ENCODE measurements at regions not wholly inside any gene's neighbourhood (a gene's known extent, or its start where the extent isn't known, plus 50 kb on each side); places are given as distances from the start of the nearest gene placed in this dataset.

- TF ChIP-seq POLR2AphosphoS5 (IDR thresholded peaks at IDR 0.05) (no peak), CTCF (IDR thresholded peaks at IDR 0.05 in 8 of 11, conservative IDR thresholded peaks at IDR 0.05 in 3 of 11) (no peak), POLR2A (IDR thresholded peaks at IDR 0.05) (no peak)
- Histone ChIP-seq H3K36me3 (no peaks in the 10 kb centered on the region), H3K4me3 (no peak overlapping the region), H3K27me3 (replicated peaks in 1 of 7) (peaks cover 0 to 3% (median 0%) of the 10 kb centered on the region in 7 donors), H3K27ac (no peak overlapping the region), H3K4me1 (peaks cover 0 to 7% (median 0%) of the 10 kb centered on the region in 6 donors), H3K9me3 (no peaks in the 10 kb centered on the region)
- intact Hi-C loops (cut with DNase I; ENCODE audit: low total_unique reads): no loop called here
- no peak for DNase-seq
- WGBS, 5 donors: 35 to 64% (median 46%) methylated on average over 1 of the region's 1 CpG; no CpG with 5 or more reads in 1 of the 5 donors
Observed at GRCh38 chrX:150094375-150094774, 156.1 kb upstream of the EOLA2 start.

GRCh38 chrX:150094996-150095395, 156.7 kb upstream of the EOLA2 start:
- Histone ChIP-seq H3K27ac (no peak overlapping the region), H3K36me3 (no peaks in the 10 kb centered on the region), H3K4me3 (no peak overlapping the region), H3K4me1 (peaks cover 0 to 7% (median 0%) of the 10 kb centered on the region in 6 donors), H3K27me3 (replicated peaks in 1 of 7) (peaks cover 0 to 3% (median 0%) of the 10 kb centered on the region in 7 donors), H3K9me3 (no peaks in the 10 kb centered on the region)
- TF ChIP-seq POLR2A (IDR thresholded peaks at IDR 0.05) (no peak), POLR2AphosphoS5 (IDR thresholded peaks at IDR 0.05) (no peak), CTCF (IDR thresholded peaks at IDR 0.05 in 8 of 11, conservative IDR thresholded peaks at IDR 0.05 in 3 of 11) (no peak)
- intact Hi-C loops (cut with DNase I; ENCODE audit: low total_unique reads): no loop called here
- DNase-seq: no peak

GRCh38 chrX:150099316-150099715, 161.0 kb upstream of the EOLA2 start:
- Histone ChIP-seq H3K36me3 (no peaks in the 10 kb centered on the region), H3K27ac (no peak overlapping the region), H3K4me3 (no peak overlapping the region), H3K9me3 (peaks cover 0 to 5% (median 0%) of the 10 kb centered on the region in 8 donors), H3K27me3 (replicated peaks in 1 of 7) (no peaks in the 10 kb centered on the region), H3K4me1 (peaks cover 0 to 3% (median 0%) of the 10 kb centered on the region in 6 donors)
- 0 to 40% (median 21%) methylated on average over 1 to 2 of the region's 2 CpGs for WGBS, 5 donors
- DNase-seq: no peak
- intact Hi-C loops (cut with DNase I; ENCODE audit: low total_unique reads): no loop called here
- TF ChIP-seq POLR2AphosphoS5 (IDR thresholded peaks at IDR 0.05) (peak in 2 of 3 donors; percentile 25 to 60), POLR2A (IDR thresholded peaks at IDR 0.05) (no peak)

- TF ChIP-seq POLR2AphosphoS5 (IDR thresholded peaks at IDR 0.05) (no peak), POLR2A (IDR thresholded peaks at IDR 0.05) (no peak), CTCF (IDR thresholded peaks at IDR 0.05 in 8 of 11, conservative IDR thresholded peaks at IDR 0.05 in 3 of 11) (no peak)
- Histone ChIP-seq H3K27me3 (replicated peaks in 1 of 7) (no peaks in the 10 kb centered on the region), H3K4me1 (no peaks in the 10 kb centered on the region), H3K36me3 (no peaks in the 10 kb centered on the region), H3K27ac (no peak overlapping the region), H3K9me3 (peaks cover 0 to 5% (median 0%) of the 10 kb centered on the region in 8 donors), H3K4me3 (no peak overlapping the region)
- no peak for DNase-seq
- WGBS, 5 donors: 63 to 93% (median 76%) methylated on average over 2 to 3 of the region's 3 CpGs
- intact Hi-C loops (cut with DNase I; ENCODE audit: low total_unique reads): no loop called here
Observed at GRCh38 chrX:150100261-150100660, 162.0 kb upstream of the EOLA2 start.

GRCh38 chrX:150118476-150118875, 180.2 kb upstream of the EOLA2 start:
- no peak for TF ChIP-seq POLR2AphosphoS5 (IDR thresholded peaks at IDR 0.05)
- no peak for TF ChIP-seq CTCF (IDR thresholded peaks at IDR 0.05 in 8 of 11, conservative IDR thresholded peaks at IDR 0.05 in 3 of 11)
- Histone ChIP-seq H3K36me3 (no peaks in the 10 kb centered on the region), H3K9me3 (no peaks in the 10 kb centered on the region), H3K27ac (no peak overlapping the region), H3K4me1 (no peaks in the 10 kb centered on the region), H3K4me3 (no peak overlapping the region), H3K27me3 (replicated peaks in 1 of 7) (peaks cover 0 to 27% (median 0%) of the 10 kb centered on the region in 7 donors)
- no peak for DNase-seq
- WGBS, 5 donors: 57 to 92% (median 85%) methylated on average over 4 to 7 of the region's 7 CpGs
- intact Hi-C loops (cut with DNase I; ENCODE audit: low total_unique reads): no loop called here

All from spleen (tissue), 11 donors.